Activated naive CD8-positive, alpha-beta T cell treated with anti-CD3 and anti-CD28 coated beads, Interleukin-2, amount 50 U/mL, for 24 hours (primary cell): ENCODE measurements at regions not wholly inside any gene's neighbourhood (a gene's known extent, or its start where the extent isn't known, plus 50 kb on each side); places are given as distances from the start of the nearest gene placed in this dataset.
A peak's percentile ranks its signal among the peaks of the same experiment; 100 is the strongest.

ENCODE experiments used
- ATAC-seq: fragments of 150-1000 bp; cut with Tn5 transposase; one replicate; pipeline ENCODE4 v1.10.0; 2021
- DNase-seq: peaks from one replicate; pipeline ENCODE4 v3.0.0; 2021
- H3K27ac Mint-ChIP-seq: one replicate; pipeline ENCODE4 v1.8.0; 2021; ENCODE audit warnings: mild to moderate bottlenecking, mixed read lengths
- H3K27me3 Mint-ChIP-seq: one replicate; pipeline ENCODE4 v1.8.0; 2021; ENCODE audit warnings: mixed read lengths
- H3K36me3 Mint-ChIP-seq: one replicate; pipeline ENCODE4 v1.8.0; 2021; ENCODE audit warnings: low read depth, mixed read lengths
- H3K4me1 Mint-ChIP-seq: one replicate; pipeline ENCODE4 v1.8.0; 2021; ENCODE audit warnings: mixed read lengths
- H3K4me3 Mint-ChIP-seq: one replicate; pipeline ENCODE4 v1.8.0; 2021; ENCODE audit warnings: mild to moderate bottlenecking, moderate library complexity, mixed read lengths
- H3K9me3 Mint-ChIP-seq: one replicate; pipeline ENCODE4 v1.8.0; 2021; ENCODE audit warnings: mixed read lengths

- no peak for ATAC-seq
- Mint-ChIP-seq H3K27ac (no peak overlapping the region), H3K4me3 (no peak overlapping the region), H3K36me3 (no peaks in the 10 kb centered on the region), H3K27me3 (peaks cover 13% of the 10 kb centered on the region), H3K4me1 (no peaks in the 10 kb centered on the region), H3K9me3 (peaks cover 5% of the 10 kb centered on the region)
- DNase-seq = no peak
These were observed 101.1 kb upstream of the IPO5 start for GRCh38 chr13:97852181-97852874.

GRCh38 chr13:97853550-97853949, 99.9 kb upstream of the IPO5 start:
- DNase-seq = no peak
- H3K4me3 Mint-ChIP-seq = no peak overlapping the region
- H3K36me3 Mint-ChIP-seq = no peaks in the 10 kb centered on the region
- no peak overlapping the region for H3K27ac Mint-ChIP-seq
- peaks cover 17% of the 10 kb centered on the region for H3K27me3 Mint-ChIP-seq
- H3K4me1 Mint-ChIP-seq = no peaks in the 10 kb centered on the region
- no peak for ATAC-seq
- H3K9me3 Mint-ChIP-seq = peaks cover 5% of the 10 kb centered on the region

DNA sequence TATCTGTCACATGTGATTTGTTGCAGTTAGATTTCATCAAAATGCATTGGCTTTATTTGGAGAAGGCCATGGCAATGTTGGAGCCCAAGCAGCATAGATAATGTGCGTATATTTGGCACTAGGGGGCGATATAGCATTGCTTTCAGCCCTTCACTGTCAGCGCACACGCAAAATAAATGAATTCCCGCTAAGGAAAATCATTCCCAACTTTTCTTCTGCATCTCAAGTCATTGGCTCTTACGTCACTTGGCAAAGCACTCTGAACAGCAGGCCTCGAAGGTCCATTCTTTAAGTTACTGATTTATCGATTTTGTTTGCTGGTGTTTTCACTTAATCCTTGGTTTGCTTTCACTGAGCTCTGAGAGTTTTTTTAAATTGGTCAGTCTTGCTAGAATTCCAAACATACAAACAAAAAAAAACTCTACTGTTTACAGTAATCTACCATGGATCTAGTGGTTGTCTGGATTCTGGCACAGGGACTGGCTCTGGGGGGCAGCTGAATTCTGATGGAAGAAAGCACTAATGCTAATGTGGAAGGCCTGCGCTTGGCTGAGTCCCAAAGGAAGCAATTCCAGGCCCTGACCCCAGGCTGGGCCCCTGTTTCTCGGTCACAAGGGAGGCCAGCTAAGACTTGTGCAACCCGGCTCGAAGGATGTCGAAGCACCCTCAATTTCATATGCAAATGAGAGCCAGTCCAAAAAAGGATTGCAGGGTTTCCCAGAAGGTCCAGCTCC, 97.7 kb upstream of the IPO5 start:
- H3K4me1 Mint-ChIP-seq = no peaks in the 10 kb centered on the region
- H3K36me3 Mint-ChIP-seq = no peaks in the 10 kb centered on the region
- peaks cover 5% of the 10 kb centered on the region for H3K9me3 Mint-ChIP-seq
- ATAC-seq = peak; percentile 66
- peaks cover 17% of the 10 kb centered on the region for H3K27me3 Mint-ChIP-seq
- no peak overlapping the region for H3K4me3 Mint-ChIP-seq
- peak; percentile 10 for DNase-seq
- no peak overlapping the region for H3K27ac Mint-ChIP-seq

- no peaks in the 10 kb centered on the region for H3K36me3 Mint-ChIP-seq
- peaks cover 5% of the 10 kb centered on the region for H3K9me3 Mint-ChIP-seq
These were observed 97.2 kb upstream of the IPO5 start for GRCh38 chr13:97856304-97856675.

GRCh38 chr13:97858161-97858560, 95.3 kb upstream of the IPO5 start:
- ATAC-seq (no peak), DNase-seq (no peak)
- no peak overlapping the region for H3K4me3 Mint-ChIP-seq
- no peak overlapping the region for H3K27ac Mint-ChIP-seq
- no peaks in the 10 kb centered on the region for H3K9me3 Mint-ChIP-seq
- no peaks in the 10 kb centered on the region for H3K4me1 Mint-ChIP-seq
- peaks cover 11% of the 10 kb centered on the region for H3K27me3 Mint-ChIP-seq
- no peaks in the 10 kb centered on the region for H3K36me3 Mint-ChIP-seq

More at GRCh38 chr13:97856304-97856675, 97.2 kb upstream of the IPO5 start:
- Mint-ChIP-seq H3K4me3 (no peak overlapping the region), H3K4me1 (no peaks in the 10 kb centered on the region), H3K27me3 (peaks cover 17% of the 10 kb centered on the region), H3K27ac (no peak overlapping the region)
- DNase-seq = no peak
- ATAC-seq = no peak

DNA sequence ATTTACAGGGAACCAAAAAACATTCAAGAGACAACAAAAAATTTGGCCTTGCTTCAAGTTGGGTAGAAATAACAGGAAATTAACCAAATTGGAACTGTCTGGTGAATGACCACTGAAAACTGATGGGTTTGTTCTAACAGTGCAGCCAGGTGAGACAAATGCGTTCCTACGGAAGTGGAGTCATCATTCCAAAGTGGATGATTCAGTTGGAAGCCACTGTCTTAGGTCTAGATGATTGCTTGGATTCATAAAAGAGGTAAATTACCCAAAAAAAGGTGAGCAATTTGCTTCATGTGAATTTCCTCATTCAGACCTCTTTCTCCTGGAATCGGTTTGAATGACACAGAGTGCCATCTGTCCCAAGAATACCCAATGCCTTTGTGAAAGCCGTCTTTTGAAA, 87.1 kb upstream of the IPO5 start:
- Mint-ChIP-seq H3K4me1 (no peaks in the 10 kb centered on the region), H3K36me3 (no peaks in the 10 kb centered on the region), H3K9me3 (peaks cover 6% of the 10 kb centered on the region), H3K27ac (no peak overlapping the region), H3K27me3 (peaks cover 7% of the 10 kb centered on the region), H3K4me3 (no peak overlapping the region)
- no peak for DNase-seq
- no peak for ATAC-seq

GRCh38 chr13:97866751-97867150, 86.7 kb upstream of the IPO5 start:
- H3K27me3 Mint-ChIP-seq = peaks cover 7% of the 10 kb centered on the region
- no peak for DNase-seq
- no peak for ATAC-seq

GRCh38 chr13:97873398-97873797, 80.1 kb upstream of the IPO5 start:
- Mint-ChIP-seq H3K4me1 (no peaks in the 10 kb centered on the region), H3K9me3 (no peaks in the 10 kb centered on the region), H3K4me3 (no peak overlapping the region), H3K27me3 (peaks cover 14% of the 10 kb centered on the region), H3K36me3 (no peaks in the 10 kb centered on the region), H3K27ac (no peak overlapping the region)
- ATAC-seq (no peak), DNase-seq (no peak)

More at GRCh38 chr13:97866751-97867150, 86.7 kb upstream of the IPO5 start:
- no peaks in the 10 kb centered on the region for H3K4me1 Mint-ChIP-seq
- H3K4me3 Mint-ChIP-seq = no peak overlapping the region
- no peak overlapping the region for H3K27ac Mint-ChIP-seq
- peaks cover 6% of the 10 kb centered on the region for H3K9me3 Mint-ChIP-seq
- H3K36me3 Mint-ChIP-seq = no peaks in the 10 kb centered on the region

DNA sequence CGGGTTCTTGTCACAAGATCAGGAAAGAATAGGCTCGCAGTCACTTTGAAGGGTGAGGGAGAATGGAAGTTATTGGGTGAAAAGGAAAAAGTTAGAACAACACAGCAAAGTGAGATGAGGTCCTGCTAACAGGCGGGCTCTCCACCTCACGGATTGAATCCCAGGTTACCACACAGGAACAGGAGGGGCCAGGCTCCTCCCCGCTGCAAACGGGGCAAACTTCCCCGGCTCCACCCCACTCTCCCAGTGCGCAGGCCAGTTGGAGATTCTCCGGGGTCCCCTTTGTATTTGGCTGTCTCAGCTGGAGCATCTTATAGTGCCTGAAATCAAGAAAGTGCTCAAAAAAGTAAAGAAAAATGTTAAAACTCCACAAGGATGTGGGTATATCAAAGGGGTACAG, 78.3 kb upstream of the IPO5 start:
- Mint-ChIP-seq H3K27ac (no peak overlapping the region), H3K4me1 (no peaks in the 10 kb centered on the region), H3K36me3 (no peaks in the 10 kb centered on the region), H3K9me3 (no peaks in the 10 kb centered on the region), H3K27me3 (peaks cover 12% of the 10 kb centered on the region), H3K4me3 (no peak overlapping the region)
- ATAC-seq (no peak), DNase-seq (no peak)

DNA sequence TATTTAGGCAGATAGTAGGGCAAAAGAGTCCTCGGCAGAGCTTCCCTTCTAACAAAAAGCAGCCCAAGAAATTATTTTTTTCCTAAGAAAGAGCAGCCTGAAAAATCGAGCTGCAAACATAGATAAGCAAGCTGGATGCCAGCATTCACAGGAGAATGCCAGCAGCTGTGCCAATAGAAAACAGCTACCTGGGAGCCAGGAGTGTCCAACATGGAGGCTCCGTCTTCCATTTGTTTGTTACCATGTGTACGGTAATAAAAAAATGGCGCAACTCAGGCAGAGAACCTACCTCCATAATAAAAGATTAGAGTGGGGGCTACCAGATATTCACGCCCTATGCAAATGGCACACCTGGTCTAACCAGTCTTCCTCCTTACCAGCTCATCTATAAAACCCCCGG, 77.6 kb upstream of the IPO5 start:
- Mint-ChIP-seq H3K27me3 (peaks cover 12% of the 10 kb centered on the region), H3K4me1 (no peaks in the 10 kb centered on the region), H3K4me3 (no peak overlapping the region), H3K27ac (no peak overlapping the region), H3K9me3 (no peaks in the 10 kb centered on the region), H3K36me3 (no peaks in the 10 kb centered on the region)
- no peak for DNase-seq
- no peak for ATAC-seq

GRCh38 chr13:97878431-97879375, 74.8 kb upstream of the IPO5 start:
- no peak for ATAC-seq
- no peaks in the 10 kb centered on the region for H3K36me3 Mint-ChIP-seq
- no peak overlapping the region for H3K4me3 Mint-ChIP-seq
- H3K27ac Mint-ChIP-seq = no peak overlapping the region
- H3K27me3 Mint-ChIP-seq = peaks cover 14% of the 10 kb centered on the region
- no peak for DNase-seq
- no peaks in the 10 kb centered on the region for H3K4me1 Mint-ChIP-seq
- H3K9me3 Mint-ChIP-seq = no peaks in the 10 kb centered on the region

- no peaks in the 10 kb centered on the region for H3K36me3 Mint-ChIP-seq
- H3K4me3 Mint-ChIP-seq = no peak overlapping the region
- no peak overlapping the region for H3K27ac Mint-ChIP-seq
- no peaks in the 10 kb centered on the region for H3K9me3 Mint-ChIP-seq
- no peaks in the 10 kb centered on the region for H3K4me1 Mint-ChIP-seq
- DNase-seq (no peak), ATAC-seq (no peak)
- H3K27me3 Mint-ChIP-seq = peaks cover 10% of the 10 kb centered on the region
These were observed 73.7 kb upstream of the IPO5 start for GRCh38 chr13:97879646-97880310.

DNA sequence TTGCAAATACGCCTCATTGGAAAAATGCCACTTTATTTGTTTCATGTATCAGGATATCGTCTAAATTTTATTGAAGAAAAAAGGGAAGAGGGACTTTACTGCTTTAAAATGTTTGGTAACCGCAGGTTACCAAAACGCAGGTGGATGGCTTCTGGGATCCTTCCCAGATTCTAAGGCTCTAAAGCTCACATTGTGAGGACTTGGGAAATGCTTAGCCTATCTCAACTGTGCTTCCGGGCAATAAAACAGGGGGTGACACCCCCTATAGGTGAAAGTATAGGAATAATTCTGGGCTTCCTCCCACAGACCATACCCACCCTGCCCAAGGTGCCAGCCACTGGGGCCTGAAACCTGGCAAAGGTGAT, 73.2 kb upstream of the IPO5 start:
- no peaks in the 10 kb centered on the region for H3K36me3 Mint-ChIP-seq
- peaks cover 9% of the 10 kb centered on the region for H3K27me3 Mint-ChIP-seq
- no peak overlapping the region for H3K27ac Mint-ChIP-seq

DNA sequence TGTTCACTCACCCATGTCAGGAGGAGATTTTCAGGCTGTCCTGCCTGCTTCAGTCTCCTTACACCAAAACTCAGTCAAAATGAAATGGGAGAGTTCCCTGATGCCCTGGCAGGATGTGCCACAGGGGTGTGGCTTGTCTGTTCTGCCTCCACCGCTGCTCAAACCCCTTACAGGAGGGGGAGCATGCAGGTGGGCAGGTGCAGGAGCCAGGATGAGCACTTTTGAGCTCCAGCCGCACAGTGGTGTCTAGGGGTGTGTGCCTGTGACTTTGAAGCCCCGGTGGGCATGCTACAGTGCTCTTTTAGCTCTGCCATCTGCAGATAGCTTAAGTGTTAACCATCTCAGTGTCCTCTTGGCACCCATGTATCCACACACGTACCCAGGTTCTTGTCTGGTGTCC, 71.9 kb upstream of the IPO5 start:
- Mint-ChIP-seq H3K9me3 (no peaks in the 10 kb centered on the region), H3K27me3 (peaks cover 4% of the 10 kb centered on the region), H3K4me3 (no peak overlapping the region), H3K36me3 (no peaks in the 10 kb centered on the region), H3K4me1 (no peaks in the 10 kb centered on the region), H3K27ac (no peak overlapping the region)
- DNase-seq = no peak
- no peak for ATAC-seq

More for the DNA sequence above, 73.2 kb upstream of the IPO5 start:
- no peak for DNase-seq
- no peaks in the 10 kb centered on the region for H3K9me3 Mint-ChIP-seq
- H3K4me3 Mint-ChIP-seq = no peak overlapping the region
- ATAC-seq = no peak
- H3K4me1 Mint-ChIP-seq = no peaks in the 10 kb centered on the region
